C4-2B (cell line): ENCODE measurements at regions not wholly inside any gene's neighbourhood (a gene's known extent, or its start where the extent isn't known, plus 50 kb on each side); places are given as distances from the start of the nearest gene placed in this dataset.

Experiments used
- CTCF ChIP-seq: fragments of 450-650 bp; conservative IDR thresholded peaks from 2 replicates; pipeline ENCODE4 v1.5.1; 2017; ENCODE audit warnings: mild to moderate bottlenecking
- ZFX ChIP-seq: fragments of 450-650 bp; IDR thresholded peaks from 2 replicates; pipeline ENCODE4 v1.6.1; 2017

GRCh38 chr12:112627851-112628250 is 163.7 kb upstream of the RPH3A start:
- TF ChIP-seq CTCF (no peak), ZFX (no peak)
